K562 (cell line): ENCODE measurements at regions not wholly inside any gene's neighbourhood (a gene's known extent, or its start where the extent isn't known, plus 50 kb on each side); places are given as distances from the start of the nearest gene placed in this dataset.

Source experiments
- ATAC-seq: fragments of 200-7000 bp; cut with Tn5 transposase; 3 replicates; pipeline ENCODE4 v1.9.1; 2020; ENCODE audit warnings: moderate library complexity
- BruUV-seq: library from RNA; stranded (reverse); fragments of 400-500 nt; replicated peaks from 2 replicates; lab custom pipeline; 2021; lab: Mats Ljungman, UMichigan
- CTCF ChIA-PET: fragments of 300-600 bp; formaldehyde crosslinking; extraction: SDS; loops from one replicate; lab custom pipeline; 2021; ENCODE audit warnings: low intra/inter-chr PET ratio; lab: Yijun Ruan, JAX
- POLR2A ChIA-PET: fragments of 300-600, 350-650 bp; sonication (Branson Sonifier 250); formaldehyde crosslinking; extraction: SDS; loops from one replicate; lab custom pipeline; 2021; ENCODE audit warnings: antibody characterized with exemption, inconsistent platforms; lab: Yijun Ruan, JAX
- DNase-seq, 4 experiments: peaks; one replicate each; pipeline versions ENCODE4 v3.0.0 to v3.0.0-alpha.2; 2011 to 2018; ENCODE audit warnings: low spot score in 3 of 4, mixed read lengths in 3 of 4; ENCODE audit errors: extremely low read depth in 1 of 4
- FAIRE-seq: peaks from 2 replicates; lab custom pipeline; 2011; peaks lifted over from hg19 to GRCh38; lab: Jason Lieb, UNC
- H2AFZ ChIP-seq: 2 replicates; pipeline ENCODE4 v1.6.0; 2011; ENCODE audit warnings: low read depth, low read length, control low read depth, inconsistent platforms
- H3K27ac ChIP-seq: fragments of 200-600 bp; 3 replicates; pipeline ENCODE4 v1.8.0; 2011; ENCODE audit warnings: low read depth, mild to moderate bottlenecking, control low read depth, inconsistent platforms, low read length, moderate library complexity, mixed read lengths; ENCODE audit errors: extremely low read depth
- H3K27me3 ChIP-seq, 2 experiments: fragments of 300-600 bp in 1 of 2; 2 replicates in 1 of 2; 3 replicates in 1 of 2; pipeline versions ENCODE4 v1.6.0 to v1.8.0; 2011; ENCODE audit warnings: inconsistent platforms in 2 of 2, low read length in 2 of 2, mild to moderate bottlenecking in 1 of 2, mixed read lengths in 1 of 2, moderate library complexity in 1 of 2; ENCODE audit not compliant: control insufficient read depth in 2 of 2, insufficient read depth in 2 of 2
- H3K36me3 ChIP-seq: fragments of 300-600 bp; 3 replicates; pipeline ENCODE4 v1.8.0; 2011; ENCODE audit warnings: mild to moderate bottlenecking, low read length, inconsistent platforms; ENCODE audit not compliant: control insufficient read depth, insufficient read depth
- H3K4me1 ChIP-seq, 2 experiments: fragments of 200-600 bp in 1 of 2; replicated peaks in 1 of 2; 2 replicates in 1 of 2; 3 replicates in 1 of 2; pipeline versions ENCODE4 v1.5.1 to v1.8.0; 2011; ENCODE audit warnings: inconsistent platforms in 2 of 2, low read length in 2 of 2, mild to moderate bottlenecking in 1 of 2, mixed read lengths in 1 of 2, moderate library complexity in 1 of 2; ENCODE audit not compliant: control insufficient read depth in 2 of 2, insufficient read depth in 2 of 2
- H3K4me2 ChIP-seq: 2 replicates; pipeline ENCODE4 v1.6.1; 2011; ENCODE audit warnings: low read length, control low read depth, inconsistent platforms, mixed read lengths; ENCODE audit not compliant: insufficient read depth
- H3K4me3 ChIP-seq: fragments of 200-600 bp; sonication (generic), shearing (Covaris generic); 2 replicates; pipeline ENCODE4 v1.5.1; 2016; ENCODE audit warnings: control low read depth, inconsistent platforms
- H3K79me2 ChIP-seq: fragments of 200-600 bp; 3 replicates; pipeline ENCODE4 v1.8.0; 2011; ENCODE audit warnings: low read length, inconsistent platforms; ENCODE audit not compliant: control insufficient read depth, insufficient read depth
- H3K9ac ChIP-seq, 2 experiments: 2 replicates each; pipeline versions ENCODE4 v1.6.0 to v1.6.1; 2011; ENCODE audit warnings: low read depth in 2 of 2, low read length in 2 of 2, control low read depth in 1 of 2, inconsistent platforms in 1 of 2, mild to moderate bottlenecking in 1 of 2, mixed read lengths in 1 of 2; ENCODE audit not compliant: insufficient read depth in 1 of 2
- H3K9me1 ChIP-seq: one replicate; pipeline ENCODE4 v1.6.0; 2011; ENCODE audit warnings: inconsistent platforms, mild to moderate bottlenecking, low read length, moderate library complexity; ENCODE audit not compliant: control insufficient read depth, insufficient read depth
- H3K9me3 ChIP-seq: replicated peaks from 2 replicates; pipeline ENCODE4 v1.5.1; 2011; ENCODE audit warnings: low read depth, low read length, inconsistent platforms; ENCODE audit not compliant: control insufficient read depth, insufficient read depth
- H4K20me1 ChIP-seq: replicated peaks from 2 replicates; pipeline ENCODE4 v1.6.1; 2011; ENCODE audit warnings: low read length, inconsistent platforms, mixed read lengths; ENCODE audit not compliant: control insufficient read depth, insufficient read depth
- DPF2 ChIP-seq: fragments of 450-650 bp; IDR thresholded peaks from 2 replicates; pipeline ENCODE4 v1.6.1; 2016
- ELK3 ChIP-seq: fragments of 450-650 bp; formaldehyde crosslinking; IDR thresholded peaks from 2 replicates; pipeline ENCODE4 v1.4.0; 2020; ENCODE audit warnings: mild to moderate bottlenecking
- ETV1 ChIP-seq: fragments of 450-650 bp; conservative IDR thresholded peaks from 2 replicates; pipeline ENCODE4 v1.6.1; 2016; ENCODE audit warnings: missing genetic modification characterization, control low read depth, low read depth, missing compliant biosample characterization
- EZH2 ChIP-seq: IDR thresholded peaks from 2 replicates; pipeline ENCODE4 v1.6.1; 2012; ENCODE audit warnings: low read depth, mild to moderate bottlenecking, inconsistent platforms, low read length, borderline replicate concordance
- KDM5B ChIP-seq: fragments of 200-600 bp; sonication (generic); IDR thresholded peaks from 2 replicates; pipeline ENCODE4 v1.6.1; 2012; ENCODE audit warnings: low read depth, mild to moderate bottlenecking, moderate library complexity, low read length, control low read depth, inconsistent platforms; ENCODE audit not compliant: insufficient replicate concordance
- POLR2AphosphoS5 ChIP-seq: IDR thresholded peaks from 2 replicates; pipeline ENCODE4 v1.6.1; 2011; ENCODE audit warnings: mild to moderate bottlenecking, low read depth, low read length, moderate library complexity; ENCODE audit not compliant: control insufficient read depth, insufficient read depth
- RAD51 ChIP-seq: fragments of 450-650 bp; IDR thresholded peaks from 2 replicates; pipeline ENCODE4 v1.7.1; 2016; ENCODE audit warnings: low read depth, mild to moderate bottlenecking, borderline replicate concordance
- RBM17 ChIP-seq: fragments of 200-400 bp; formaldehyde crosslinking; IDR thresholded peaks from 2 replicates; pipeline ENCODE4 v1.6.1; 2017; ENCODE audit warnings: low read depth, mild to moderate bottlenecking, low read length, borderline replicate concordance
- RBM39 ChIP-seq: fragments of 200-400 bp; formaldehyde crosslinking; optimal IDR thresholded peaks from 2 replicates; pipeline ENCODE3; 2018; ENCODE audit warnings: low read depth, low read length
- ZNF184 ChIP-seq: sonication (generic); formaldehyde crosslinking; IDR thresholded peaks from 2 replicates; pipeline ENCODE4 v1.5.0; 2020; ENCODE audit warnings: missing genetic modification reagents
- WGBS: fragments of 100-300 bp; shearing (Covaris generic); methylation state at CpG from one replicate; pipeline ENCODE4 v1.1.6; 2016; ENCODE audit warnings: low coverage, mixed read lengths; ENCODE audit not compliant: insufficient coverage; ENCODE audit errors: missing lambda C conversion rate; 5-methylcytosine and 5-hydroxymethylcytosine counted together
- in situ Hi-C: fragments of 300-500 bp; cut with MboI; formaldehyde crosslinking; loops from 4 replicates; pipeline ENCODE4 v1.15.0; 2018; ENCODE audit warnings: inconsistent platforms, mixed read lengths
- intact Hi-C: fragments of 100-400 bp; cut with micrococcal nuclease; formaldehyde crosslinking; loops from 2 replicates; pipeline ENCODE4 v1.14.2; 2022
- TF ChIP-seq, protein P1 (sequence below): sonication (generic); formaldehyde crosslinking; IDR thresholded peaks from 2 replicates; pipeline ENCODE4 v1.8.0; 2022; ENCODE audit warnings: missing genetic modification reagents, mild to moderate bottlenecking, borderline replicate concordance

GRCh38 chr2:114032705-114033104 lies 142.8 kb downstream of the ACTR3 start (continued):
- TF ChIP-seq RBM17 (no peak), EZH2 (no peak), ETV1 (no peak), ELK3 (CRISPR knock-in tag) (no peak)

GRCh38 chr2:114034742-114035141 lies 144.9 kb downstream of the ACTR3 start:
- no peaks in the 10 kb centered on the region for H3K36me3 ChIP-seq
- no peaks in the 10 kb centered on the region for H3K4me1 ChIP-seq
- no peak overlapping the region for H3K9ac ChIP-seq
- no peaks in the 10 kb centered on the region for H3K27me3 ChIP-seq
- intact Hi-C loops (no loop called here), in situ Hi-C loops (no loop called here)
- CTCF ChIA-PET, result no interaction called here
- H3K9me1 ChIP-seq, result no peaks in the 10 kb centered on the region
- 5% methylated on average over 1 of the region's 1 CpG for WGBS
- H2AFZ ChIP-seq, result no peak overlapping the region
- BruUV-seq, result no TSS peak
- no peaks in the 10 kb centered on the region for H3K9me3 ChIP-seq
- ATAC-seq, result no peak
- H3K27ac ChIP-seq, result no peak overlapping the region
- no peaks in the 10 kb centered on the region for H3K79me2 ChIP-seq
- FAIRE-seq, result no peak
- POLR2A ChIA-PET, result no interaction called here
- no peak for DNase-seq
- no peaks in the 10 kb centered on the region for H4K20me1 ChIP-seq
- no peak overlapping the region for H3K4me2 ChIP-seq
- H3K4me3 ChIP-seq, result no peak overlapping the region
- TF ChIP-seq POLR2AphosphoS5, result no peak
- TF ChIP-seq, protein P1, sequence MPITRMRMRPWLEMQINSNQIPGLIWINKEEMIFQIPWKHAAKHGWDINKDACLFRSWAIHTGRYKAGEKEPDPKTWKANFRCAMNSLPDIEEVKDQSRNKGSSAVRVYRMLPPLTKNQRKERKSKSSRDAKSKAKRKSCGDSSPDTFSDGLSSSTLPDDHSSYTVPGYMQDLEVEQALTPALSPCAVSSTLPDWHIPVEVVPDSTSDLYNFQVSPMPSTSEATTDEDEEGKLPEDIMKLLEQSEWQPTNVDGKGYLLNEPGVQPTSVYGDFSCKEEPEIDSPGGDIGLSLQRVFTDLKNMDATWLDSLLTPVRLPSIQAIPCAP (CRISPR knock-in tag), result no peak
- no peak for TF ChIP-seq KDM5B
- no peak for TF ChIP-seq RBM39
- TF ChIP-seq RAD51, result no peak
- TF ChIP-seq DPF2, result no peak
- no peak for TF ChIP-seq ZNF184 (CRISPR knock-in tag)
